Nephron progenitor cell (in vitro differentiated cells): ENCODE measurements at regions not wholly inside any gene's neighbourhood (a gene's known extent, or its start where the extent isn't known, plus 50 kb on each side); places are given as distances from the start of the nearest gene placed in this dataset.

Experiments used
- DNase-seq: peaks from one replicate; pipeline ENCODE4 v3.0.0; 2021
- H3K27ac Mint-ChIP-seq: 2 replicates; pipeline ENCODE4 v1.8.0; 2021; ENCODE audit warnings: mild to moderate bottlenecking, moderate library complexity, mixed read lengths
- H3K27me3 Mint-ChIP-seq: 2 replicates; pipeline ENCODE4 v1.8.0; 2021; ENCODE audit warnings: mild to moderate bottlenecking, low read depth, mixed read lengths; ENCODE audit not compliant: poor library complexity
- H3K36me3 Mint-ChIP-seq: 2 replicates; pipeline ENCODE4 v1.8.0; 2021; ENCODE audit warnings: low read depth, mixed read lengths
- H3K4me1 Mint-ChIP-seq: 2 replicates; pipeline ENCODE4 v1.8.0; 2021; ENCODE audit warnings: mixed read lengths
- H3K4me3 Mint-ChIP-seq: 2 replicates; pipeline ENCODE4 v1.8.0; 2021; ENCODE audit warnings: mild to moderate bottlenecking, moderate library complexity, mixed read lengths
- H3K9me3 Mint-ChIP-seq: 2 replicates; pipeline ENCODE4 v1.8.0; 2021; ENCODE audit warnings: mild to moderate bottlenecking, moderate library complexity, mixed read lengths
- CTCF ChIP-seq: fragments of 200-600 bp; sonication (generic); IDR thresholded peaks from 2 replicates; pipeline ENCODE4 v1.5.0; 2021; ENCODE audit warnings: antibody characterized with exemption

- Mint-ChIP-seq H3K4me1 (peaks cover 5% of the 10 kb centered on the region), H3K36me3 (no peaks in the 10 kb centered on the region), H3K4me3 (no peak overlapping the region), H3K9me3 (peaks cover 20% of the 10 kb centered on the region), H3K27me3 (no peaks in the 10 kb centered on the region), H3K27ac (peak overlapping the region; percentile 18)
- TF ChIP-seq CTCF, result no peak
- no peak for DNase-seq
Measured at GRCh38 chr6:98747273-98747672, 87.1 kb upstream of the POU3F2 start.

- Mint-ChIP-seq H3K27ac (no peak overlapping the region), H3K4me3 (no peak overlapping the region), H3K27me3 (no peaks in the 10 kb centered on the region), H3K9me3 (peaks cover 22% of the 10 kb centered on the region), H3K4me1 (peaks cover 5% of the 10 kb centered on the region), H3K36me3 (no peaks in the 10 kb centered on the region)
- TF ChIP-seq CTCF, result no peak
- no peak for DNase-seq
Measured at GRCh38 chr6:98747960-98748359, 86.4 kb upstream of the POU3F2 start.

- Mint-ChIP-seq H3K36me3 (no peaks in the 10 kb centered on the region), H3K9me3 (peaks cover 17% of the 10 kb centered on the region), H3K27me3 (peaks cover 2% of the 10 kb centered on the region), H3K27ac (no peak overlapping the region), H3K4me1 (peaks cover 7% of the 10 kb centered on the region), H3K4me3 (no peak overlapping the region)
- TF ChIP-seq CTCF, result no peak
- DNase-seq, result no peak
Measured at GRCh38 chr6:98759459-98759858, 74.9 kb upstream of the POU3F2 start.

- TF ChIP-seq CTCF, result no peak
- Mint-ChIP-seq H3K9me3 (peaks cover 17% of the 10 kb centered on the region), H3K27ac (no peak overlapping the region), H3K4me1 (no peaks in the 10 kb centered on the region), H3K27me3 (no peaks in the 10 kb centered on the region), H3K4me3 (no peak overlapping the region), H3K36me3 (no peaks in the 10 kb centered on the region)
- DNase-seq, result no peak
Measured at GRCh38 chr6:98764373-98764911, 69.9 kb upstream of the POU3F2 start.

GRCh38 chr6:98769546-98769945 lies 64.8 kb upstream of the POU3F2 start:
- H3K9me3 Mint-ChIP-seq, result no peaks in the 10 kb centered on the region
- no peaks in the 10 kb centered on the region for H3K27me3 Mint-ChIP-seq
- no peak overlapping the region for H3K4me3 Mint-ChIP-seq
- no peak overlapping the region for H3K27ac Mint-ChIP-seq
- H3K36me3 Mint-ChIP-seq, result no peaks in the 10 kb centered on the region
- no peak for TF ChIP-seq CTCF
- no peak for DNase-seq
- no peaks in the 10 kb centered on the region for H3K4me1 Mint-ChIP-seq

- peaks cover 4% of the 10 kb centered on the region for H3K4me1 Mint-ChIP-seq
- no peaks in the 10 kb centered on the region for H3K36me3 Mint-ChIP-seq
- H3K4me3 Mint-ChIP-seq, result no peak overlapping the region
- no peak for TF ChIP-seq CTCF
- no peaks in the 10 kb centered on the region for H3K27me3 Mint-ChIP-seq
- H3K27ac Mint-ChIP-seq, result no peak overlapping the region
- no peak for DNase-seq
- no peaks in the 10 kb centered on the region for H3K9me3 Mint-ChIP-seq
Measured at GRCh38 chr6:98775205-98775604, 59.2 kb upstream of the POU3F2 start.
